IMR-90 (cell line): ENCODE measurements at regions not wholly inside any gene's neighbourhood (a gene's known extent, or its start where the extent isn't known, plus 50 kb on each side); places are given as distances from the start of the nearest gene placed in this dataset.

Experiments used
- ATAC-seq: fragments of 200-7000 bp; cut with Tn5 transposase; 2 replicates; pipeline ENCODE4 v1.9.1; 2020; ENCODE audit warnings: low read depth, mild to moderate bottlenecking, moderate library complexity
- BruUV-seq: library from RNA; stranded (reverse); fragments of 400-500 nt; replicated peaks from 2 replicates; lab custom pipeline; 2021; lab: Mats Ljungman, UMichigan
- CTCF ChIA-PET: fragments of 300-600 bp; formaldehyde crosslinking; extraction: SDS; loops from one replicate; lab custom pipeline; 2021; ENCODE audit warnings: antibody characterized with exemption; lab: Yijun Ruan, JAX
- POLR2A ChIA-PET: fragments of 300-600 bp; sonication (Branson Sonifier 250); formaldehyde crosslinking; loops from one replicate; lab custom pipeline; 2022; ENCODE audit warnings: antibody characterized with exemption; ENCODE audit not compliant: unreplicated experiment; lab: Charles Lee
- DNase-seq: peaks from one replicate; pipeline ENCODE4 v3.0.0; 2013
- H2AFZ ChIP-seq: replicated peaks from 2 replicates; pipeline ENCODE3; 2013; ENCODE audit warnings: low read length, mild to moderate bottlenecking; ENCODE audit not compliant: poor library complexity
- H2AK5ac ChIP-seq: 2 replicates; pipeline ENCODE4 v1.6.1; 2013; ENCODE audit warnings: low read depth, low read length, inconsistent platforms
- H2AK9ac ChIP-seq: replicated peaks from 2 replicates; pipeline ENCODE3; 2013; ENCODE audit warnings: mild to moderate bottlenecking, low read depth, low read length, moderate library complexity; ENCODE audit not compliant: poor library complexity
- H2BK120ac ChIP-seq: 2 replicates; pipeline ENCODE4 v1.6.1; 2013; ENCODE audit warnings: low read depth, low read length, inconsistent platforms
- H2BK15ac ChIP-seq: 3 replicates; pipeline ENCODE4 v1.6.1; 2013; ENCODE audit warnings: low read depth, low read length, inconsistent platforms
- H2BK20ac ChIP-seq: 2 replicates; pipeline ENCODE4 v1.6.1; 2013; ENCODE audit warnings: low read depth, mild to moderate bottlenecking, inconsistent platforms, low read length, moderate library complexity
- H2BK5ac ChIP-seq: 2 replicates; pipeline ENCODE4 v1.6.1; 2013; ENCODE audit warnings: mild to moderate bottlenecking, low read depth, low read length, inconsistent platforms; ENCODE audit not compliant: poor library complexity, severe bottlenecking
- H3K14ac ChIP-seq: replicated peaks from 2 replicates; pipeline ENCODE4 v1.6.1; 2013; ENCODE audit warnings: low read depth, low read length, inconsistent platforms
- H3K18ac ChIP-seq: 2 replicates; pipeline ENCODE4 v1.6.1; 2013; ENCODE audit warnings: low read depth, low read length, control low read depth
- H3K23ac ChIP-seq: 2 replicates; pipeline ENCODE4 v1.6.1; 2013; ENCODE audit warnings: low read depth, low read length, inconsistent platforms
- H3K27ac ChIP-seq: 2 replicates; pipeline ENCODE4 v1.5.1; 2013; ENCODE audit warnings: mild to moderate bottlenecking, control low read depth, low read length; ENCODE audit not compliant: insufficient read depth
- H3K27me3 ChIP-seq: 2 replicates; pipeline ENCODE4 v1.6.1; 2013; ENCODE audit warnings: low read length; ENCODE audit not compliant: control insufficient read depth, insufficient read depth
- H3K36me3 ChIP-seq: 2 replicates; pipeline ENCODE4 v1.6.1; 2013; ENCODE audit warnings: low read length, mixed read lengths; ENCODE audit not compliant: control insufficient read depth, insufficient read depth
- H3K4ac ChIP-seq: 2 replicates; pipeline ENCODE4 v1.6.1; 2013; ENCODE audit warnings: low read depth, low read length, inconsistent platforms
- H3K4me1 ChIP-seq: 2 replicates; pipeline ENCODE4 v1.6.1; 2013; ENCODE audit warnings: low read length, mixed read lengths; ENCODE audit not compliant: control insufficient read depth, insufficient read depth
- H3K4me2 ChIP-seq: 2 replicates; pipeline ENCODE4 v1.6.1; 2013; ENCODE audit warnings: low read depth, mild to moderate bottlenecking, control low read depth, low read length, moderate library complexity
- H3K4me3 ChIP-seq: 2 replicates; pipeline ENCODE4 v1.5.1; 2013; ENCODE audit warnings: low read depth, mild to moderate bottlenecking, control low read depth, low read length, moderate library complexity; ENCODE audit not compliant: insufficient read depth
- H3K56ac ChIP-seq: 2 replicates; pipeline ENCODE4 v1.6.1; 2013; ENCODE audit warnings: low read length, inconsistent platforms; ENCODE audit not compliant: insufficient read depth; ENCODE audit errors: extremely low read depth
- H3K79me1 ChIP-seq, 2 experiments: 2 replicates each; pipeline ENCODE4 v1.6.1; 2013; ENCODE audit warnings: low read length in 2 of 2, inconsistent platforms in 1 of 2, low read depth in 1 of 2
- H3K9ac ChIP-seq: 2 replicates; pipeline ENCODE4 v1.6.1; 2013; ENCODE audit warnings: low read depth, low read length, control low read depth
- H3K9me1 ChIP-seq: 2 replicates; pipeline ENCODE4 v1.6.1; 2013; ENCODE audit warnings: low read length, inconsistent platforms; ENCODE audit not compliant: insufficient read depth
- H3K9me3 ChIP-seq: 2 replicates; pipeline ENCODE4 v1.6.1; 2013; ENCODE audit warnings: low read length; ENCODE audit not compliant: control insufficient read depth, insufficient read depth
- H4K20me1 ChIP-seq: 2 replicates; pipeline ENCODE4 v1.6.1; 2013; ENCODE audit warnings: low read length, inconsistent platforms; ENCODE audit not compliant: insufficient read depth
- H4K5ac ChIP-seq: 2 replicates; pipeline ENCODE4 v1.6.1; 2013; ENCODE audit warnings: mild to moderate bottlenecking, low read depth, low read length, control low read depth
- H4K8ac ChIP-seq, 2 experiments: 2 replicates each; pipeline ENCODE4 v1.6.1; 2013; ENCODE audit warnings: low read depth in 2 of 2, low read length in 2 of 2, control low read depth in 1 of 2, inconsistent platforms in 1 of 2
- H4K91ac ChIP-seq: 2 replicates; pipeline ENCODE4 v1.6.1; 2013; ENCODE audit warnings: low read depth, low read length, inconsistent platforms; ENCODE audit not compliant: insufficient read depth
- BHLHE40 ChIP-seq: fragments of 150-350 bp; IDR thresholded peaks from 2 replicates; pipeline ENCODE4 v1.6.1; 2016; ENCODE audit warnings: mild to moderate bottlenecking, low read depth, low read length
- USF2 ChIP-seq: fragments of 150-350 bp; IDR thresholded peaks from 2 replicates; pipeline ENCODE4 v1.6.1; 2017; ENCODE audit warnings: mild to moderate bottlenecking, antibody characterized with exemption, low read length, low read depth
- whole genome bisulfite sequencing, 2 experiments: methylation state at CpG; one replicate each; pipeline versions ENCODE4 v1.1.5 to v1.1.7; 2013; ENCODE audit warnings: missing lambda C conversion rate in 2 of 2; ENCODE audit not compliant: insufficient read length in 1 of 2; ENCODE audit errors: extremely low coverage in 2 of 2; 5-methylcytosine and 5-hydroxymethylcytosine counted together
- dilution Hi-C: fragments of 300-500 bp; cut with HindIII; formaldehyde crosslinking; loops from one replicate; pipeline ENCODE4 v1.14.3; 2018; ENCODE audit warnings: low sequenced_read_pairs; ENCODE audit not compliant: unreplicated experiment
- in situ Hi-C: fragments of 300-500 bp; cut with MboI; formaldehyde crosslinking; loops from 3 replicates; pipeline ENCODE4 v1.14.3; 2019; ENCODE audit warnings: low sequenced_read_pairs, inconsistent platforms, mixed read lengths
- intact Hi-C: fragments of 100-400 bp; cut with micrococcal nuclease; formaldehyde crosslinking; loops from 2 replicates; pipeline ENCODE4 v1.10.0; 2022

DNA sequence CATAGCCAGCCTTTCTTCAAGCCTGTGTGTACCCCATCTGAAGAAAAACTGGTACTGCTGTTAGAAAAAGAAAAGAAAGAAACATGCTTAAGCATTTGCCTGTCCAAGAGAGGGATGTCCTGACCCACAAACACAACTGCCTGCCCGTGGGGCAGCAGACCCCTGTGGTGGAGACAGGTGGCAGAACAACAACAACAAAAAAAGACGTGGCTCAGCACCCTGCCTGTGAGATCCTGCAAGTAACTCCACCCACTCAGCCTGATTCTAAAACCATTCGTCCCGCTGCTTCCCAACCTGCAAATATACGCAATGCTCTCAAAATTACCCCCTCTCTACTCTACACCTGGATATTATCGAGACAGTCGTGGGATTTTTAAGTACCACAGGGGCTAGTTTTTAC, 64.9 kb upstream of the ZDHHC17 start:
- Histone ChIP-seq H3K27me3 (no peaks in the 10 kb centered on the region), H2BK120ac (no peak overlapping the region), H3K9ac (no peak overlapping the region), H2AK9ac (no peak overlapping the region), H3K18ac (no peak overlapping the region), H2AFZ (no peak overlapping the region), H2BK20ac (no peak overlapping the region), H3K36me3 (no peaks in the 10 kb centered on the region), H3K56ac (no peak overlapping the region), H2BK5ac (no peak overlapping the region), H3K14ac (no peak overlapping the region), H3K9me3 (no peaks in the 10 kb centered on the region), H3K4me1 (peaks cover 2% of the 10 kb centered on the region), H3K79me1 (no peaks in the 10 kb centered on the region), H3K27ac (no peak overlapping the region), H3K4me3 (no peak overlapping the region), H4K5ac (no peak overlapping the region), H4K20me1 (no peaks in the 10 kb centered on the region), H4K91ac (no peak overlapping the region), H3K23ac (no peak overlapping the region), H4K8ac (no peak overlapping the region), H2BK15ac (no peak overlapping the region), H3K4ac (no peak overlapping the region), H2AK5ac (no peak overlapping the region), H3K4me2 (no peak overlapping the region), H3K9me1 (peaks cover 6% of the 10 kb centered on the region; the same call in 1 of the 2 replicates)
- WGBS, 2 experiments = 73% methylated on average over 6 of the region's 7 CpGs; no CpG with 5 or more reads in 1 of the 2 experiments
- intact Hi-C loops = no loop called here
- in situ Hi-C loops = no loop called here
- BruUV-seq = no TSS peak
- dilution Hi-C loops = no loop called here
- no peak for TF ChIP-seq BHLHE40
- TF ChIP-seq USF2 = no peak
- ChIA-PET POLR2A (no interaction called here), CTCF (no interaction called here)
- DNase-seq (no peak), ATAC-seq (no peak)
